ENCODE measurements at regions not wholly inside any gene's neighbourhood (a gene's known extent, or its start where the extent isn't known, plus 50 kb on each side); places are given as distances from the start of the nearest gene placed in this dataset.

DNA sequence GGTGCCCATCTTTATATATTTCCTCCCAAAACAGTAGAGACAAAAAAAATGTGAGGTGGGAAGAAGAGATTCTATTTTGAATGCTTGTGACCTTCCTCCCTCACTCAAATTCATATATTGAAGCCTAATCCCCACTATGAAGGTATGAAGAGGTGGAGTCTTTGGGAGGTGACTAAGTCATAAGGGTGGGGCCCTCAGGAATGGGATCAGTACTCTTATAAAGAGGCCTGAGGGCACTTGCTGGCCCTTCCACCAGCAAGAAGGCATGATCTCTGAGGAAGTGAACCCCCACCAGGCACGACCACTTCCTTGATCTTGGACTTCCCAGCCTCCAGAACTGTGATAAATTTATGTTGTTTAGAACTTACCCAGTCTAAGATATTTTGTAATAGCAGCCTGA, 517.2 kb upstream of the CNTNAP2 start:
- TF ChIP-seq BHLHE40 (IDR thresholded peaks at IDR 0.05; ENCODE audit: borderline replicate concordance) = no peak
- no peak for TF ChIP-seq NFRKB (IDR thresholded peaks at IDR 0.05)
- TF ChIP-seq, protein P1, sequence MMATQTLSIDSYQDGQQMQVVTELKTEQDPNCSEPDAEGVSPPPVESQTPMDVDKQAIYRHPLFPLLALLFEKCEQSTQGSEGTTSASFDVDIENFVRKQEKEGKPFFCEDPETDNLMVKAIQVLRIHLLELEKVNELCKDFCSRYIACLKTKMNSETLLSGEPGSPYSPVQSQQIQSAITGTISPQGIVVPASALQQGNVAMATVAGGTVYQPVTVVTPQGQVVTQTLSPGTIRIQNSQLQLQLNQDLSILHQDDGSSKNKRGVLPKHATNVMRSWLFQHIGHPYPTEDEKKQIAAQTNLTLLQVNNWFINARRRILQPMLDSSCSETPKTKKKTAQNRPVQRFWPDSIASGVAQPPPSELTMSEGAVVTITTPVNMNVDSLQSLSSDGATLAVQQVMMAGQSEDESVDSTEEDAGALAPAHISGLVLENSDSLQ (IDR thresholded peaks at IDR 0.05) = no peak
- TF ChIP-seq TARDBP (IDR thresholded peaks at IDR 0.05) = no peak
